Activated CD4-positive, alpha-beta T cell treated with anti-CD3 and anti-CD28 coated beads, Interleukin-2, Interleukin-6, amounts not matched to agents 100 ng/mL and 50 ng/mL, durations not matched to agents 16 hours and 8 hours (primary cell): ENCODE measurements at regions not wholly inside any gene's neighbourhood (a gene's known extent, or its start where the extent isn't known, plus 50 kb on each side); places are given as distances from the start of the nearest gene placed in this dataset.
"Not testable (repeated sequence)": the region's sequence is repeated elsewhere in the genome, so short reads cannot be mapped to it uniquely, and the experiment has no call there.

ENCODE experiments used
- DNase-seq: peaks from one replicate; pipeline ENCODE4 v3.0.0-alpha.2; 2020

- no peak for DNase-seq
These were observed 1487.7 kb upstream of the SEL1L start for GRCh38 chr14:83021323-83021722.

GRCh38 chr14:83023369-83023768, 1489.7 kb upstream of the SEL1L start:
- DNase-seq: no peak

DNA sequence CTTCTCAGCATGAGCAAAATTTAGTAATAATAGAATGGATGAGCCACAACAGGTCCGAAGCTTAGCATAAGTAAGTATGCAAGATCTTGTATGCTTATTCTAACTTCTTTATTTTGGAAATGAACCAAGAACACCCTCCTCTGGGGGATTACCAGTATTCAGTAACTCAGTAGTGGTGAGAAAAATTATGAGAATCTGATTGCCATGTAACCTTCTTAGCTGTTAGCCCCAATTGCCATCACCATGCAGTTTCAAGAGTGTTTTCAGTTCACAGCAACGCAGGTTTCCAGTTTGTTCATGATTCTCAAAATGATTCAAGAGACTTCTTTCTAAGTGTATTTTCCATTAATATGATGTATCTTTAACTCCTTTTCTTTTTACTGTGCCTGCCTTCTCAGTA, 1507.6 kb upstream of the SEL1L start:
- no peak for DNase-seq

DNA sequence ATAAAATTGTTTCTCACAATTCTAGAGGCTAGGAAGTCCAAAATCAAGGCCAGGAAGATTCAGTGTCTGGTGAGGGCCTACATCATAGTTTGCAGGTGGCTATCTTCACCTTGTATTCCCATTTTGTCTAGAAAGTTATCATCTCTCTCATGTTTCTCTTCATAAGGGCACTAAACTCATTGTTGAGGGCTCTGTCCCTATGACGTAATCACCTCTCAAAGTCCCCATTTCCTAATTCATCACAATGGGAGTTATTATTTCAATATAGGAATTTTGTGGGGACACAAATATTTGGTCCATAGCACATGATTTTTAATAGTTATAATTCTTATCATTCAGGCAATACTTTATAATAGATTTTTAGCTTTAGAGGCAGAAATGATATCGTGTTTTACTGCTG, 1509.2 kb upstream of the SEL1L start:
- DNase-seq: no peak

GRCh38 chr14:83044001-83044400, 1510.3 kb upstream of the SEL1L start:
- no peak for DNase-seq

GRCh38 chr14:83047059-83047830, 1513.6 kb upstream of the SEL1L start:
- no peak for DNase-seq

DNA sequence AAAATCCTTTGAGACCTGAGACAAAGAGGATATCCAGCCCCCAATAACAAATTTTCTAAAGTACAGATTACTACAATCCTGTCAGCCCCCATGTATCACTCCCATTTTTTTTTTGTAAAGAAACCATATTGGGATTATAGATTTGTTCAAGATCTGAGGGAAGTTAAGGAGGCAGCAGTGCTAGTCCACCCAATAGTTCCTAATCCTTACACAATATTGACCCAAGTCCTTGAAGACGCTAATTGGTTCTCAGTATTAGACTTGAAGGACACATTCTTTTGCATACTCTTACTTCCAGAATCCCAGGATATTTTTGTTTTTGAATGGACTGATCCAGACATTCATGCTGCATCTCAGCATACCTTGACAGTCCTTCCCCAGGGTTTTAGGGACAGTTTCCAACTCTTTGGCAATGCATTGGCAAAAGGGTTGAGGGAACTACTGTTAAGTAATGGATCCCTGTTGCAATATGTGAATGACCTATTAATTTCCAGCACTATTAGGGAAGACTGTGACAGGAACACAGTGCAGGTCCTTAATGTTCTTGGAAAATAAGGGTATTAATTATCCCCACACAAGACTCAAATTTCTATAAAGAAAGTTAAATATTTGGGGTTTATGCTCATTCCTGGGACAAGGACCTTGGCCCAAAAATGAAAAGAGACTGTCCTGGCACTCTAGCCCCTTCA, 1519.5 kb upstream of the SEL1L start:
- DNase-seq: no peak

DNA sequence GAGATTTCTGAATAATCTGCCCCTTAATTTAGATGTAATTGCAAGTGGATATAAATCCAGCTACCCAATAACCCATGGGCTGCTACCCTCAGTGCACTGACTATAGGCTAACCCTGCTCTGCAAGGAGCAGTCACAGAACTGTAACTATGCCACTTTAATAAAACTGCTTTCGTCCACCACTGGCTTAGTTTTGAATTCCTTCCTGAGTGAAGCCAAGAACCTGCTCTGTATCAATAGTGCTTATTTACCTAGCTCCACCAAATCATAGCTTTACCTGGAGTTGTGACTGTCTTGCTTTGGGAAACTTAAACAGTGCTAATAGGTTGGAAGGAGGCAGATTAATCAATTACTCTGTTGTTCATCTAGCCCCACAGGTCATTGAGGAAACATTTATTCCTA, 1524.4 kb upstream of the SEL1L start:
- no peak for DNase-seq

GRCh38 chr14:83071888-83072501, 1538.3 kb upstream of the SEL1L start:
- peak; percentile 15 for DNase-seq

GRCh38 chr14:83085136-83085535, 1551.5 kb upstream of the SEL1L start:
- DNase-seq: no peak

GRCh38 chr14:83085725-83086124, 1552.1 kb upstream of the SEL1L start:
- no peak for DNase-seq

DNA sequence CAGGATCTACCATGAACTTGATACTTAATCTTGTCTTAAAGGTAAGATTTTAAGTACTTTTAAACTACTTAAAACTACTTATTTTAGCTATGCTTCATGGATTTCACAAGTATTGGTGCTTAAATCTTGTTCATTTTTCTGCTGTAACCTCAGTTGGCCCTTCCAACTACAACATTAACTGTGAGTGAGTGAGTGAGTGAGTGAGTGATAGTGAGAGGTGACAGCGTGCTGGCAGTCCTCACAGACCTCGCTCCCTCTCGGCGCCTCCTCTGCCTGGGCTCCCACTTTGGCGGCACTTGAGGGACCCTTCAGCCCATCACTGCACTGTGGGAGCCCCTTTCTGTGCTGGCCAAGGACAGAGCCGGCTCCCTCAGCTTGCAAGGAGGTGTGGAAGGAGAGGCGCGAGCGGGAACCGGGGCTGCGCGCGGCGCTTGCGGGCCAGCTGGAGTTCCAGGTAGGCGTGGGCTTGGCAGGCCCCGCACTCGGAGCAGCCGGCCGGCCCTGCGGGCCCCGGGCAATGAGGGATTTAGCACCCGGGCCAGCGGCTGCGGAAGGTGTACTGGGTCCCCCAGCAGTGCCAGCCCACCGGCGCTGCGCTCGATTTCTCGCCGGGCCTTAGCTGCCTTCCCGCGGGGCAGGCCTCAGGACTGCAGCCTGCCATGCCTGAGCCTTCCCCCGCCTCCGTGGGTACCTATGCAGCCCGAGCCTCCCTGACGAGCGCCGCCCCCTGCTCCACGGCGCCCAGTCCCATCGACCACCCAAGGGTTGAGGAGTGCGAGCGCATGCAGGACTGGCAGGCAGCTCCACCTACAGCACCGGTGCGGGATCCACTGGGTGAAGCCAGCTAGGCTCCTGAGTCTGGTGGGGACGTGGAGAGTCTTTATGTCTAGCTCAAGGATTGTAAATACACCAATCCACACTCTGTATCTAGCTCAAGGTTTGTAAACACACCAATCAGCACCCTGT, 1558.6 kb upstream of the SEL1L start:
- not testable (repeated sequence) for DNase-seq

- no peak for DNase-seq
These were observed 1562.4 kb upstream of the SEL1L start for GRCh38 chr14:83096092-83096491.

DNA sequence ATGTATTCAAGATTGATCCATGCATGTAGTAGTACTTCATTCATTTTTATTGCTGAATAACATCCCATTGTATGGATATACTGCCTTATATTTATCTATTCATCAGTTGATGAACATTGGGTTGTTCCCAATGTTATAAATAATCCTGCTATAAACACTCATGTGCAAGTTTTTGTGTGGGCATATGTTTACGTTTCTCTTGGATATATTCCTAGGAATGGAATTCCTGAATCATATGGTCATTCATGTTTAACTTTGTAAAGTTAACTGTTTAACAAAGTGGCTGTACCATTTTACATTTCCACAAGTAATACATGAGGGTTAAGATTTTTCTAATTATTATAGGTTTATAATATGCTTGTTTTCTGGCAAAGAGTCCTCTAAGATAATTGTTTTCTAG, 1568.2 kb upstream of the SEL1L start:
- no peak for DNase-seq

- no peak for DNase-seq
These were observed 1584.4 kb upstream of the SEL1L start for GRCh38 chr14:83118029-83118428.

DNA sequence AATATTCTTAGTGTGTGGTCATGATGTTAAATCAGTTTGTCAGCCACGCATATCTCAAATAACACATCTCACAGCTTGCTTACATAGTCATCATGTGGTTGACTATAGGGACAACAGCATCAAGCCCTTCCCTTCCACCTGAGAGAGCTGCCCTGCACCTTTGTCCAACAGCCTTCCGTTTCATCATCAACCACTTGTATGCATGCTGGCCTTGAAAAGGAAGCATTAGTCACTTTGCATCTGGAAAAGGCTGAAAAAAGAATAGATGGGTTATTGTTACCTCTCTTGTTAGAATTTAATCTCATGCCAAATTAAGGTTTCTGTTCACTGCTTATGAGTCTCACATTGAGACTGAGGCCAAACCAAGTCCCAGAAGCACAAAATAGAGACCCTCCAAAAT, 1586.5 kb upstream of the SEL1L start:
- no peak for DNase-seq

GRCh38 chr14:83126076-83126475, 1592.4 kb upstream of the SEL1L start:
- no peak for DNase-seq

GRCh38 chr14:83128783-83129182, 1595.1 kb upstream of the SEL1L start:
- no peak for DNase-seq

DNA sequence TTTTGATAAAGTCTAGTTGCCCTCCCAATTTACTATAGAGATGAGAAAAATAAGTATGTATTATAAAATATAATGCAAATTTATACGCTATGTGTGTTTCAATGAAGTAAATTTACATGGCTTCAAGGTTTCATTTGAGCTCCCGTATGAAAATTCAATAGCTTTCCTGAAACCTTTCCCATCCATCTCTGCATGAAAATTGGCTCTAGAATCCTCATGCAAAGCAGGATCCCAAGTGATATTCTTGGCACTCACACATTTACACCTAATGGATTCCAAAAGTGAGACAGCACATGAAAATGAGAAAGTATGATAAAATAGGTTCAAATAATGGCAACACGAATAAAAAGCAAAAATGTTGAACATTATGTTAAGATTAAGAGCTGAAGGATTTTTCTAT, 1595.8 kb upstream of the SEL1L start:
- no peak for DNase-seq

- DNase-seq: no peak
These were observed 1600.5 kb upstream of the SEL1L start for GRCh38 chr14:83133981-83134645.

- DNase-seq: no peak
These were observed 1607.1 kb upstream of the SEL1L start for GRCh38 chr14:83140756-83141155.

- DNase-seq: no peak
These were observed 1613.4 kb upstream of the SEL1L start for GRCh38 chr14:83147006-83147405.
